CD14-positive monocyte (primary cell): ENCODE measurements at regions not wholly inside any gene's neighbourhood (a gene's known extent, or its start where the extent isn't known, plus 50 kb on each side); places are given as distances from the start of the nearest gene placed in this dataset.
"Not testable (repeated sequence)": the region's sequence is repeated elsewhere in the genome, so short reads cannot be mapped to it uniquely, and the experiment has no call there.

Experiments
- DNase-seq, 3 donors: peaks; one replicate each; pipeline ENCODE4 v3.0.0-alpha.2; 2011 to 2022
- H2AFZ ChIP-seq: 2 replicates; pipeline ENCODE4 v1.6.0; 2012; ENCODE audit warnings: mild to moderate bottlenecking, low read depth, low read length, inconsistent platforms; ENCODE audit not compliant: insufficient read depth, poor library complexity, severe bottlenecking
- H3K27ac ChIP-seq, 2 donors: 1 replicate in 1 of 2; 2 replicates in 1 of 2; pipeline ENCODE4 v1.5.1; 2012 to 2013; ENCODE audit warnings: low read length in 2 of 2, control low read depth in 1 of 2, inconsistent platforms in 1 of 2, low read depth in 1 of 2, mild to moderate bottlenecking in 1 of 2
- H3K27me3 ChIP-seq, 2 donors: one replicate each; pipeline versions ENCODE4 v1.6.0 to v1.6.1; 2011 to 2013; ENCODE audit warnings: low read length in 2 of 2; ENCODE audit not compliant: control insufficient read depth in 2 of 2, insufficient read depth in 2 of 2
- H3K36me3 ChIP-seq, 2 donors: replicated peaks in 1 of 2; 1 replicate in 1 of 2; 2 replicates in 1 of 2; pipeline versions ENCODE4 v1.5.1 to v1.6.1; 2012 to 2013; ENCODE audit warnings: low read length in 2 of 2, control low read depth in 1 of 2, inconsistent platforms in 1 of 2, mild to moderate bottlenecking in 1 of 2; ENCODE audit not compliant: insufficient read depth in 2 of 2, control insufficient read depth in 1 of 2
- H3K4me1 ChIP-seq, 2 donors: 1 replicate in 1 of 2; 2 replicates in 1 of 2; pipeline versions ENCODE4 v1.5.1 to v1.6.1; 2012 to 2013; ENCODE audit warnings: low read length in 2 of 2, control low read depth in 1 of 2, inconsistent platforms in 1 of 2, mild to moderate bottlenecking in 1 of 2, moderate library complexity in 1 of 2; ENCODE audit not compliant: insufficient read depth in 2 of 2, control insufficient read depth in 1 of 2
- H3K4me2 ChIP-seq: replicated peaks from 2 replicates; pipeline ENCODE3; 2012; ENCODE audit warnings: low read length, moderate library complexity, mild to moderate bottlenecking; ENCODE audit not compliant: poor library complexity, severe bottlenecking; ENCODE audit errors: extremely low read depth
- H3K4me3 ChIP-seq, 3 experiments: fragments of 200-600 bp in 1 of 3; sonication (generic) in 1 of 3; replicated peaks in 1 of 3; 1 replicate in 2 of 3; 2 replicates in 1 of 3; pipeline ENCODE4 v1.5.1; 2011 to 2013; ENCODE audit warnings: low read length in 3 of 3, mild to moderate bottlenecking in 3 of 3, control low read depth in 2 of 3, low read depth in 2 of 3, inconsistent platforms in 1 of 3, moderate library complexity in 1 of 3
- H3K79me2 ChIP-seq: 2 replicates; pipeline ENCODE4 v1.6.0; 2012; ENCODE audit warnings: mild to moderate bottlenecking, control low read depth, inconsistent platforms, low read length, moderate library complexity; ENCODE audit not compliant: insufficient read depth
- H3K9ac ChIP-seq: 2 replicates; pipeline ENCODE4 v1.6.0; 2017; ENCODE audit warnings: low read length, mild to moderate bottlenecking; ENCODE audit not compliant: insufficient read depth, poor library complexity, severe bottlenecking
- H3K9me3 ChIP-seq, 2 donors: replicated peaks in 1 of 2; 1 replicate in 1 of 2; 2 replicates in 1 of 2; pipeline versions ENCODE4 v1.5.1 to v1.6.1; 2012 to 2013; ENCODE audit warnings: low read length in 2 of 2, control low read depth in 1 of 2; ENCODE audit not compliant: control insufficient read depth in 1 of 2, insufficient read depth in 1 of 2
- H4K20me1 ChIP-seq: 2 replicates; pipeline ENCODE4 v1.6.0; 2012; ENCODE audit warnings: mild to moderate bottlenecking, low read length, control low read depth, moderate library complexity; ENCODE audit not compliant: insufficient read depth
- H3K27ac Mint-ChIP-seq, 7 donors: one replicate each; pipeline ENCODE4 v1.8.0; 2020; ENCODE audit warnings: mild to moderate bottlenecking in 7 of 7, mixed read lengths in 7 of 7, moderate library complexity in 6 of 7, inconsistent platforms in 2 of 7
- H3K27me3 Mint-ChIP-seq, 3 donors: one replicate each; pipeline ENCODE4 v1.8.0; 2021 to 2022; ENCODE audit warnings: low read depth in 3 of 3, mild to moderate bottlenecking in 3 of 3, mixed read lengths in 3 of 3, moderate library complexity in 3 of 3, inconsistent platforms in 1 of 3
- H3K36me3 Mint-ChIP-seq, 2 donors: one replicate each; pipeline ENCODE4 v1.8.0; 2020; ENCODE audit warnings: mixed read lengths in 2 of 2, inconsistent platforms in 1 of 2, mild to moderate bottlenecking in 1 of 2
- H3K4me1 Mint-ChIP-seq: one replicate; pipeline ENCODE4 v1.8.0; 2020; ENCODE audit warnings: mild to moderate bottlenecking, mixed read lengths
- H3K4me3 Mint-ChIP-seq, 2 donors: one replicate each; pipeline ENCODE4 v1.8.0; 2020; ENCODE audit warnings: mild to moderate bottlenecking in 2 of 2, mixed read lengths in 2 of 2, moderate library complexity in 1 of 2
- H3K9me3 Mint-ChIP-seq, 7 donors: one replicate each; pipeline ENCODE4 v1.8.0; 2020 to 2022; ENCODE audit warnings: mixed read lengths in 7 of 7, mild to moderate bottlenecking in 6 of 7, moderate library complexity in 6 of 7, inconsistent platforms in 2 of 7
- WGBS: methylation state at CpG from one replicate; pipeline ENCODE4 v1.1.5; 2013; ENCODE audit warnings: missing lambda C conversion rate; ENCODE audit not compliant: insufficient coverage; 5-methylcytosine and 5-hydroxymethylcytosine counted together
- intact Hi-C, 2 donors: fragments of 100-400 bp; cut with micrococcal nuclease; formaldehyde crosslinking; loops; one replicate each; pipeline versions ENCODE4 v1.15.0 to v1.15.1; 2023
- TF ChIP-seq, protein P1 (sequence below): fragments of 200-600 bp; IDR thresholded peaks from one replicate; pipeline ENCODE4 v1.8.0; 2022; ENCODE audit warnings: antibody characterized with exemption, mild to moderate bottlenecking

DNA sequence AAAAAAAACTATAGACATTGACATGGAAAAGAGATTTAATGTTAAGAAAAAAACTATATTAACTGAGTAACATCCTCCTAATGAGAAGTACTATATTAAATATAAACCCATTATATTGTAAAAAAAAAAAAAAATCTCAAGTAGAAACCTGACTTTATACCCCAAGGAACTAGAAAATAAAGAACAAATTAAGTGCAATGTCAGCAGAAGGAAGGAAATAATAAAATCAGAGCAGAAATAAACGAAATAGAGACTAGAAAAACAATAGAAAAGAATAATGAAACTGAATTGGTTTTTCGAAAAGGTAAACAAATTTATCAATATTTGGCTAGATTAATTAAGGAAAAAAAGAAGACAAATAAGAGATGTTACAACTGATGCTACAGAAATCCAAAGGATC lies 329.1 kb upstream of the ZNF608 start:
- Histone ChIP-seq H3K27ac (no peak overlapping the region), H3K79me2 (no peaks in the 10 kb centered on the region), H3K9ac (no peak overlapping the region), H3K36me3 (no peaks in the 10 kb centered on the region), H3K4me3 (no peak overlapping the region), H3K27me3 (no peaks in the 10 kb centered on the region), H4K20me1 (no peaks in the 10 kb centered on the region), H3K9me3 (peaks cover 4 to 13% of the 10 kb centered on the region in 2 donors), H3K4me1 (no peaks in the 10 kb centered on the region), H3K4me2 (no peak overlapping the region), H2AFZ (no peak overlapping the region)
- H3K4me3 Mint-ChIP-seq = no peak overlapping the region
- no peaks in the 10 kb centered on the region for H3K27me3 Mint-ChIP-seq
- H3K4me1 Mint-ChIP-seq = no peaks in the 10 kb centered on the region
- TF ChIP-seq, protein P1, sequence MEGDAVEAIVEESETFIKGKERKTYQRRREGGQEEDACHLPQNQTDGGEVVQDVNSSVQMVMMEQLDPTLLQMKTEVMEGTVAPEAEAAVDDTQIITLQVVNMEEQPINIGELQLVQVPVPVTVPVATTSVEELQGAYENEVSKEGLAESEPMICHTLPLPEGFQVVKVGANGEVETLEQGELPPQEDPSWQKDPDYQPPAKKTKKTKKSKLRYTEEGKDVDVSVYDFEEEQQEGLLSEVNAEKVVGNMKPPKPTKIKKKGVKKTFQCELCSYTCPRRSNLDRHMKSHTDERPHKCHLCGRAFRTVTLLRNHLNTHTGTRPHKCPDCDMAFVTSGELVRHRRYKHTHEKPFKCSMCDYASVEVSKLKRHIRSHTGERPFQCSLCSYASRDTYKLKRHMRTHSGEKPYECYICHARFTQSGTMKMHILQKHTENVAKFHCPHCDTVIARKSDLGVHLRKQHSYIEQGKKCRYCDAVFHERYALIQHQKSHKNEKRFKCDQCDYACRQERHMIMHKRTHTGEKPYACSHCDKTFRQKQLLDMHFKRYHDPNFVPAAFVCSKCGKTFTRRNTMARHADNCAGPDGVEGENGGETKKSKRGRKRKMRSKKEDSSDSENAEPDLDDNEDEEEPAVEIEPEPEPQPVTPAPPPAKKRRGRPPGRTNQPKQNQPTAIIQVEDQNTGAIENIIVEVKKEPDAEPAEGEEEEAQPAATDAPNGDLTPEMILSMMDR = no peak
- WGBS = no CpG with 5 or more reads among the region's 2 CpGs
- no peak overlapping the region for H3K27ac Mint-ChIP-seq
- H3K9me3 Mint-ChIP-seq = peaks cover 7 to 17% (median 12%) of the 10 kb centered on the region in 7 donors
- intact Hi-C loops = no loop called here
- no peaks in the 10 kb centered on the region for H3K36me3 Mint-ChIP-seq
- DNase-seq = no peak

DNA sequence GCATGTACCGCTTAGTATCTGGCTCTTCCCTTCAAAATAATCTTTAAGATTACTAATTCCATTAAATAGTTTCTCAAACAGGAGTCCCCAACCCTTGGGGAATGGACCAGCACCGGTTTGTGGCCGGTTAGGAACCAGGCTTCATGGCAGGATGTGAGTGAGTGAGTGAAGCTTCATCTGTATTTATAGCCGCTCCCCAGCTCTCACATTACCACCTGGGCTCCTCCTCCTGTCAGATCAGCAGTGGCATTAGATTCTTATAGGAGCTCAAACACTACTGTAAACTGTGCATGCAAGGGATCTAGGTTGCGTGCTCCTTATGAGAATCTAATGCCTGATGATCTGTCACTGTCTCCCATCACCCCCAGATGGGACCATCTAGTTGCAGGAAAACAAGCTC lies 332.6 kb upstream of the ZNF608 start:
- H3K4me3 ChIP-seq, H3K27me3 ChIP-seq, H3K9me3 Mint-ChIP-seq, H3K9ac ChIP-seq, H3K27me3 Mint-ChIP-seq, H3K4me1 Mint-ChIP-seq, H3K27ac Mint-ChIP-seq, H3K9me3 ChIP-seq, H3K4me3 Mint-ChIP-seq, H4K20me1 ChIP-seq, H2AFZ ChIP-seq, H3K36me3 ChIP-seq, intact Hi-C loops, H3K4me1 ChIP-seq, H3K79me2 ChIP-seq, DNase-seq, H3K36me3 Mint-ChIP-seq, H3K4me2 ChIP-seq, H3K27ac ChIP-seq: not testable (repeated sequence)
- no CpG with 5 or more reads among the region's 5 CpGs for WGBS
